Stomach (tissue), 8 donors: ENCODE measurements at regions not wholly inside any gene's neighbourhood (a gene's known extent, or its start where the extent isn't known, plus 50 kb on each side); places are given as distances from the start of the nearest gene placed in this dataset.

Experiments used
- DNase-seq, 2 donors: peaks; one replicate each; pipeline versions ENCODE4 v3.0.0 to v3.0.0-alpha.2; 2013 to 2019
- H3K27ac ChIP-seq, 5 donors: fragments of 200-600 bp in 4 of 5; sonication (generic) in 4 of 5; one replicate each; pipeline ENCODE4 v1.5.1; 2013 to 2019; ENCODE audit warnings: mild to moderate bottlenecking in 1 of 5, moderate library complexity in 1 of 5
- H3K27me3 ChIP-seq, 3 donors: fragments of 200-600 bp; sonication (generic); one replicate each; pipeline ENCODE4 v1.5.1; 2017 to 2019; ENCODE audit warnings: mixed run types in 1 of 3
- H3K36me3 ChIP-seq, 4 donors: fragments of 200-600 bp; sonication (generic); 1 replicate in 3 of 4; 2 replicates in 1 of 4; pipeline ENCODE4 v1.5.1; 2016 to 2019
- H3K4me1 ChIP-seq, 4 donors: fragments of 200-600 bp; sonication (generic); one replicate each; pipeline ENCODE4 v1.5.1; 2016 to 2019
- H3K4me3 ChIP-seq, 4 donors: fragments of 200-600 bp; sonication (generic) in 3 of 4; one replicate each; pipeline ENCODE4 v1.5.1; 2016 to 2019; ENCODE audit warnings: mild to moderate bottlenecking in 1 of 4
- H3K9me3 ChIP-seq, 4 donors: fragments of 200-600 bp; sonication (generic); one replicate each; pipeline ENCODE4 v1.5.1; 2016 to 2019
- CTCF ChIP-seq, 7 experiments: fragments of 450-650 bp in 4 of 7; fragments of 200-600 bp in 3 of 7; sonication (generic) in 3 of 7; IDR thresholded peaks; one replicate each; pipeline ENCODE4 v1.5.1; 2016 to 2019; ENCODE audit warnings: antibody characterized with exemption in 7 of 7, control low read depth in 2 of 7, mild to moderate bottlenecking in 1 of 7
- EP300 ChIP-seq: sonication (generic); formaldehyde crosslinking; IDR thresholded peaks from one replicate; pipeline ENCODE4 v1.6.1; 2017; ENCODE audit warnings: antibody characterized with exemption
- POLR2A ChIP-seq, 4 donors: fragments of 450-650 bp; IDR thresholded peaks; one replicate each; pipeline ENCODE4 v1.6.1; 2016; ENCODE audit warnings: antibody characterized with exemption in 4 of 4, control low read depth in 2 of 4, mild to moderate bottlenecking in 1 of 4, moderate library complexity in 1 of 4
- POLR2AphosphoS5 ChIP-seq, 3 donors: sonication (generic); formaldehyde crosslinking; IDR thresholded peaks; one replicate each; pipeline ENCODE4 v1.6.1; 2016; ENCODE audit warnings: antibody characterized with exemption in 3 of 3
- WGBS, 5 donors: extraction: QIAGEN DNeasy Blood & Tissue Kit in 3 of 5; methylation state at CpG; one replicate each; pipeline versions ENCODE4 v1.1.5 to v1.1.7; 2013 to 2018; 5-methylcytosine and 5-hydroxymethylcytosine counted together
- intact Hi-C: fragments of 100-400 bp; cut with DNase I; formaldehyde crosslinking; loops from one replicate; pipeline ENCODE4 v1.15.1; 2023; ENCODE audit warnings: low total_unique reads
- donor health status: healthy with polysubstance abuse.
- donor health status: Bipolar disorder and iron deficiency.
- donor health status: healthy.

GRCh38 chr6:126574301-126574700 is 234.4 kb downstream of the CENPW start:
- WGBS, 5 donors = 53 to 71% (median 64%) methylated on average over 1 of the region's 1 CpG
- H3K36me3 ChIP-seq = no peaks in the 10 kb centered on the region

DNA sequence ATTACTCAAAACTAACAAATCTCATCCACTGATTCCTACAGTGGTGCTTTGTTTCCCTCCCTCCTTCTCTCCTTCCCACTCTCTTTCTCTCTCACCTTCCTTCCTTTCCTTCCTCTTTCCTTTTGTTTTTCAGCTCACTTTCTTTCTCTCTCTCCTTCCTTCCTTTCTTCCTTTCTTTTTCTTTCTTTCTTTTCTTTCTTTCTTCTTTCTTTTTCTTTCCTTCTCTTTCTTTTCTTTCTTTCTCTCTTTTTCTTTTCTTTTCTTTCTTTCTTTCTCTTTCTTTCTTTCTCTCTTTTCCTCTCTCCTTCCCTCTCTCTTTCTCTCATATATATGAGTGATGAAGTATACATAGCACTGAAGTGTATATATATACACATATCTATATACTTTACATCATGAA is 241.4 kb downstream of the CENPW start:
- DNase-seq = no peak
- H3K9me3 ChIP-seq = no peaks in the 10 kb centered on the region
- intact Hi-C loops = no loop called here
- no peaks in the 10 kb centered on the region for H3K4me1 ChIP-seq
- H3K36me3 ChIP-seq = no peaks in the 10 kb centered on the region
- no peaks in the 10 kb centered on the region for H3K27me3 ChIP-seq
- TF ChIP-seq EP300 = no peak
- no peak for TF ChIP-seq POLR2AphosphoS5 (IDR thresholded peaks at IDR 0.05)
- TF ChIP-seq CTCF (IDR thresholded peaks at IDR 0.05) = no peak
- TF ChIP-seq POLR2A (IDR thresholded peaks at IDR 0.05) = no peak
- H3K27ac ChIP-seq = no peak overlapping the region
- H3K4me3 ChIP-seq = no peak overlapping the region

More at GRCh38 chr6:126574301-126574700, 234.4 kb downstream of the CENPW start:
- Histone ChIP-seq H3K27ac (no peak overlapping the region), H3K9me3 (no peaks in the 10 kb centered on the region), H3K27me3 (no peaks in the 10 kb centered on the region), H3K4me3 (no peak overlapping the region), H3K4me1 (no peaks in the 10 kb centered on the region)
- intact Hi-C loops = no loop called here
- DNase-seq = no peak
- TF ChIP-seq POLR2AphosphoS5 (IDR thresholded peaks at IDR 0.05) = no peak
- TF ChIP-seq POLR2A (IDR thresholded peaks at IDR 0.05) = no peak
- TF ChIP-seq CTCF (IDR thresholded peaks at IDR 0.05) = no peak
- no peak for TF ChIP-seq EP300

DNA sequence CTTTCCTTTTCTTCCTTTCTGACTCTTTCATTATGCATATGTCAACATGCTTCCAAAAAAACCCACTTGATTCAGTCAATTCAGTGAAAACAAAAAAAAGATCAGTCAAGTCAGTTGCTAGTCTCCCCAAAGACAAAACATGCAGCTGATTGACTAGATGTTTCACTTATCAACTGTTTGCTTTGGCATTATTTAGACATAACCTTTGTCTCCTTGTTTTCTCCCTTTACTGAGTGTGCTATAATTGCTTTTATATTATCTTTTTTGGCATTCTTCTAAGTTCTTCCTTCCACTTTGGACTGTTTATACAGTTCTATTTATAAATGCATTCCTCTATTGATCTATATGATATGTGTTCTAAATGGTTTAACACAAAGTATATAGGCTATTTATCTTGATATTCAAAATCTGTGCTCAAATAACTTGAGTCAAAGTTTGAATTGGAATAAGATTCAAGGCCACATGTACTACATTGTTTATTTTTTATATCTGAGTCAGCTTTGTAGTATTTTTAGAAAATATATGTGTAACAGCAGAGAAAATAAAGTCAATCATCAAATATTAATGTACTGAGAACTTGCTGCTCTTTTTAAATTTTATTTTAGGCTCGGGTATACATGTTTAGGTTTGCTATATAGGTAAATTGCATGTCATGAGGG is 260.5 kb downstream of the CENPW start:
- no peak overlapping the region for H3K4me3 ChIP-seq
- no peaks in the 10 kb centered on the region for H3K27me3 ChIP-seq
- TF ChIP-seq CTCF (IDR thresholded peaks at IDR 0.05) (no peak), EP300 (no peak), POLR2AphosphoS5 (IDR thresholded peaks at IDR 0.05) (no peak), POLR2A (IDR thresholded peaks at IDR 0.05) (no peak)
- no peak for DNase-seq
- no peak overlapping the region for H3K27ac ChIP-seq
- WGBS, 5 donors = 38 to 78% (median 49%) methylated on average over 1 of the region's 1 CpG
- H3K36me3 ChIP-seq = no peaks in the 10 kb centered on the region
- no peaks in the 10 kb centered on the region for H3K4me1 ChIP-seq
- H3K9me3 ChIP-seq = no peaks in the 10 kb centered on the region
- intact Hi-C loops = no loop called here

DNA sequence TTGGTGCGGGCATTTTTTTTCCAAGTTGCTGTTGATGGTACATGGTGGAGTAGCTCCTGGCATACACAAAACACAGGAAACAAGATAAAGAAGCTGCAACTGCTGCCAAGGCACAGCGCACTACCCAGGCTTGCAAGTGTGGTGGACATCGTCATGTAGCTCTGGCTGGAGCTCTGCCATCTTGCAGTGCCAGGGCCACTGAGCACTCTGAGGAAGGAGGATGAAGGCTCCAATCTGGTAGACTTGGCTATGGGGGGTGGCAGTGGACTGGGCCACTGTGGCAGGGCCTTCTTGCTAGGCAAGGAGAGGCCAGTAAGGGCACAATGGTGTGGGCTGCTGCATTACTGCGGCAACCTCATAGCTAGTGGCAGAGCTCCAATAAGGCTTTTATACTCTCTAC is 263.5 kb downstream of the CENPW start:
- Histone ChIP-seq H3K9me3 (no peaks in the 10 kb centered on the region), H3K27me3 (no peaks in the 10 kb centered on the region), H3K36me3 (no peaks in the 10 kb centered on the region), H3K27ac (no peak overlapping the region), H3K4me3 (no peak overlapping the region), H3K4me1 (no peaks in the 10 kb centered on the region)
- no peak for DNase-seq
- TF ChIP-seq POLR2A (IDR thresholded peaks at IDR 0.05) = no peak
- no peak for TF ChIP-seq POLR2AphosphoS5 (IDR thresholded peaks at IDR 0.05)
- TF ChIP-seq EP300 = no peak
- TF ChIP-seq CTCF (IDR thresholded peaks at IDR 0.05) = no peak
- intact Hi-C loops = no loop called here
- 79 to 96% (median 90%) methylated on average over 3 to 4 of the region's 4 CpGs for WGBS, 5 donors
